ENCODE measurements at regions not wholly inside any gene's neighbourhood (a gene's known extent, or its start where the extent isn't known, plus 50 kb on each side); places are given as distances from the start of the nearest gene placed in this dataset.

DNA sequence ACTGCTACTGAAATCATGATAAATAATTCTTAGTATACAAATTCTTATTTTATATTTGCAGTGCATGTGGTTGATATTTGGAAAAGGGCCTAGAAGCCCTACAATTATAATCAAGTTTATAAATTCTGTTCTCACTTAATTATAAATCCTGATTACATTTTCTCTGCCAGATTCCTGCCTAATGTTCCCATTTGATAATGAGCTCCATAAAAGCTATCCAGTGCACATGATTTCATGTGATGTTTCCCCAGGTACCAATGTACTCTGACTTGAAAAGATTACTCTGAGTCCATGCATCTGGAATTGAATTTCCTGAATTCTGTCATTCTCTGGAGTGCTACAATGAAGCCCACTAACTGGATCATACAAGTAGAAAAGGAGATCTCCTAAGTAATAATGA is 292.2 kb downstream of the FRK start (continued):
- TF ChIP-seq GATA2 (CRISPR knock-in tag; IDR thresholded peaks at IDR 0.05) = no peak

- TF ChIP-seq JUND (IDR thresholded peaks at IDR 0.05) (no peak), GATA2 (CRISPR knock-in tag; IDR thresholded peaks at IDR 0.05) (no peak), TAF1 (IDR thresholded peaks at IDR 0.05; ENCODE audit: borderline replicate concordance, low read depth, low read length) (no peak), SIN3A (IDR thresholded peaks at IDR 0.05; ENCODE audit: borderline replicate concordance, low read depth, low read length) (no peak), NFIC (IDR thresholded peaks at IDR 0.05; ENCODE audit: borderline replicate concordance) (no peak), RXRA (IDR thresholded peaks at IDR 0.05; ENCODE audit: borderline replicate concordance, low read depth) (no peak)
- TF ChIP-seq, protein P1, sequence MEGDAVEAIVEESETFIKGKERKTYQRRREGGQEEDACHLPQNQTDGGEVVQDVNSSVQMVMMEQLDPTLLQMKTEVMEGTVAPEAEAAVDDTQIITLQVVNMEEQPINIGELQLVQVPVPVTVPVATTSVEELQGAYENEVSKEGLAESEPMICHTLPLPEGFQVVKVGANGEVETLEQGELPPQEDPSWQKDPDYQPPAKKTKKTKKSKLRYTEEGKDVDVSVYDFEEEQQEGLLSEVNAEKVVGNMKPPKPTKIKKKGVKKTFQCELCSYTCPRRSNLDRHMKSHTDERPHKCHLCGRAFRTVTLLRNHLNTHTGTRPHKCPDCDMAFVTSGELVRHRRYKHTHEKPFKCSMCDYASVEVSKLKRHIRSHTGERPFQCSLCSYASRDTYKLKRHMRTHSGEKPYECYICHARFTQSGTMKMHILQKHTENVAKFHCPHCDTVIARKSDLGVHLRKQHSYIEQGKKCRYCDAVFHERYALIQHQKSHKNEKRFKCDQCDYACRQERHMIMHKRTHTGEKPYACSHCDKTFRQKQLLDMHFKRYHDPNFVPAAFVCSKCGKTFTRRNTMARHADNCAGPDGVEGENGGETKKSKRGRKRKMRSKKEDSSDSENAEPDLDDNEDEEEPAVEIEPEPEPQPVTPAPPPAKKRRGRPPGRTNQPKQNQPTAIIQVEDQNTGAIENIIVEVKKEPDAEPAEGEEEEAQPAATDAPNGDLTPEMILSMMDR (IDR thresholded peaks at IDR 0.05) = no peak
- H3K27me3 ChIP-seq (ENCODE audit: insufficient read depth) = no peaks in the 10 kb centered on the region
- peak overlapping the region in 1 of 2 experiments; percentile 68; a peak in 2 of 4 replicates for H3K27ac ChIP-seq (ENCODE audit: low read depth in 2 of 2, low read length in 1 of 2)
- H3F3A ChIP-seq (replicated peaks; ENCODE audit: insufficient read depth) = no peaks in the 10 kb centered on the region
- no peaks in the 10 kb centered on the region for H4K20me1 ChIP-seq (ENCODE audit: insufficient read depth)
- H3K4me3 ChIP-seq (ENCODE audit: low read depth in 2 of 2, low read length in 1 of 2) = no peak overlapping the region
- H3K4me1 ChIP-seq (ENCODE audit: control insufficient read depth in 1 of 2, insufficient read depth in 2 of 2, low read depth in 1 of 2, low read length in 1 of 2) = peaks cover 0 to 12% of the 10 kb centered on the region in 2 experiments; a peak in 2 of 4 replicates
- H3K79me2 ChIP-seq (ENCODE audit: insufficient read depth) = no peaks in the 10 kb centered on the region
- 46% methylated on average over 1 of the region's 1 CpG for WGBS (ENCODE audit: low lambda C conversion rate)
- ChIA-PET POLR2A (no interaction called here), CTCF (interaction anchor here (1.3 kb wide), 2 partner anchors 16 to 64 kb away, joined by 3 to 4 read pairs; no protein-coding TSS in a partner anchor)
- no peaks in the 10 kb centered on the region for H3K36me3 ChIP-seq (replicated peaks in 1 of 2; ENCODE audit: control insufficient read depth in 1 of 2, insufficient read depth in 2 of 2, low read length in 1 of 2)
- no peak overlapping the region for H3K4me2 ChIP-seq
- no peaks in the 10 kb centered on the region for H3K9me3 ChIP-seq
- H3K9ac ChIP-seq = no peak overlapping the region
- DNase-seq = no peak
- H3K9me2 ChIP-seq = no peaks in the 10 kb centered on the region
- no peak overlapping the region for H2AFZ ChIP-seq (ENCODE audit: low read depth)
Measured at GRCh38 chr6:115767931-115768330, 292.8 kb downstream of the FRK start.

DNA sequence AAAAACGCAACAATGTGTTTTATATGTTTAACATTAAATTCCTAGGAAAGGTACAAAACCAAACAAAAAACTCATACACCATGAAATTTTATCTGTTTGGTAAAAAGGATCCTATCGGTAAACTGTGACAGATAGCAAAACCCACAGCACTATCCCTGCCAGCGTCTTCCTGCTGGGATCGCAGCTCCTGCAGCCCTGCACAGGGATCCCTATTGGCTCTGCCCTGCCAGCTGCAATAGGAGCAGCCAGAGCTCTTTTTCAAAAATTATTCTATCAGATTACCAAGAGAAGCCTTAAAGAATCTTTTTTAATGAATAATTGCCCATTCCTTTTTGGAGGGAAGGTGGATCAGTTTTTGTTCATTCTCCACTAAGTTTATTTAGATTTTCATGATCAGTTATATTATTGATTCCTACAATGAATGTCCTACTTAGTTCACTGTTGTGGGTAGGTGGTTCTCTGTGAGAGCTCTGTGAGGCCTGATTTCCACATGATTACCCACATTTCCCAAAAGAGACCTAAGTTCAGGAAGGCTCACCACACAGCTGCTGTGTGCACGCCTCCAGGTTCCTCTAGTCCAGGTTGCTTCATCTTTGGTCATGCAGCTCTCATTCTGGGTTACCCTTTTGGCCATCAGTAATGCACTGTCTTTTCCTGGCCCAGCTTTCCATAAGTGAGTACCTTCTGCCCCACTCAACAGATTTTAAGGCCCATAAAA is 293.8 kb downstream of the FRK start:
- Histone ChIP-seq H3K36me3 (replicated peaks in 1 of 2; ENCODE audit: control insufficient read depth in 1 of 2, insufficient read depth in 2 of 2, low read length in 1 of 2) (no peaks in the 10 kb centered on the region), H3F3A (replicated peaks; ENCODE audit: insufficient read depth) (no peaks in the 10 kb centered on the region), H3K27me3 (ENCODE audit: insufficient read depth) (no peaks in the 10 kb centered on the region), H2AFZ (ENCODE audit: low read depth) (no peak overlapping the region), H3K9ac (no peak overlapping the region), H4K20me1 (ENCODE audit: insufficient read depth) (no peaks in the 10 kb centered on the region), H3K9me2 (no peaks in the 10 kb centered on the region), H3K4me3 (ENCODE audit: low read depth in 2 of 2, low read length in 1 of 2) (no peak overlapping the region), H3K4me1 (ENCODE audit: control insufficient read depth in 1 of 2, insufficient read depth in 2 of 2, low read depth in 1 of 2, low read length in 1 of 2) (peaks cover 0 to 7% of the 10 kb centered on the region in 2 experiments; a peak in 2 of 4 replicates), H3K79me2 (ENCODE audit: insufficient read depth) (no peaks in the 10 kb centered on the region), H3K27ac (ENCODE audit: low read depth in 2 of 2, low read length in 1 of 2) (no peak overlapping the region; a peak in 1 of 4 replicates), H3K9me3 (no peaks in the 10 kb centered on the region), H3K4me2 (no peak overlapping the region)
- CTCF ChIA-PET = interaction anchor here (0.5 to 1.3 kb wide), 3 partner anchors 59 to 133 kb away, joined by 3 to 4 read pairs (median 4); no protein-coding TSS in a partner anchor
- 73% methylated on average over 5 of the region's 5 CpGs for WGBS (ENCODE audit: low lambda C conversion rate)
- DNase-seq = no peak
- POLR2A ChIA-PET = no interaction called here
- no peak for TF ChIP-seq GATA2 (CRISPR knock-in tag; IDR thresholded peaks at IDR 0.05)
- no peak for TF ChIP-seq MAX (IDR thresholded peaks at IDR 0.05; ENCODE audit: low read depth)
- no peak for TF ChIP-seq POLR2AphosphoS5 (IDR thresholded peaks at IDR 0.05; ENCODE audit: low read depth, low read length)
- no peak for TF ChIP-seq PBX3 (IDR thresholded peaks at IDR 0.05)
- TF ChIP-seq TEAD4 (IDR thresholded peaks at IDR 0.05; ENCODE audit: borderline replicate concordance, insufficient read depth) = no peak
- no peak for TF ChIP-seq TAF1 (IDR thresholded peaks at IDR 0.05; ENCODE audit: borderline replicate concordance, low read depth, low read length)
- TF ChIP-seq FOSL2 (IDR thresholded peaks at IDR 0.05; ENCODE audit: borderline replicate concordance, low read depth) = no peak
- no peak for TF ChIP-seq SMC3 (IDR thresholded peaks at IDR 0.05; ENCODE audit: low read depth, low read length)
- TF ChIP-seq, protein P1 (IDR thresholded peaks at IDR 0.05) = no peak
- TF ChIP-seq CHD2 (IDR thresholded peaks at IDR 0.05; ENCODE audit: low read length, partially characterized antibody) = no peak
- no peak for TF ChIP-seq EZH2phosphoT487 (IDR thresholded peaks at IDR 0.05; ENCODE audit: borderline replicate concordance, low read depth)
- no peak for TF ChIP-seq FOXJ3 (CRISPR knock-in tag; IDR thresholded peaks at IDR 0.05)

Measured in SK-N-SH (cell line).